ENCODE measurements at regions not wholly inside any gene's neighbourhood (a gene's known extent, or its start where the extent isn't known, plus 50 kb on each side); places are given as distances from the start of the nearest gene placed in this dataset.
A peak's percentile ranks its signal among the peaks of the same experiment; 100 is the strongest.

GRCh38 chr6:39997101-39997635 is 62.9 kb upstream of the MOCS1 start:
- H3K27me3 ChIP-seq = no peaks in the 10 kb centered on the region
- TF ChIP-seq POLR2A (IDR thresholded peaks at IDR 0.05) = no peak
- no peak for TF ChIP-seq POLR2AphosphoS5 (IDR thresholded peaks at IDR 0.05; ENCODE audit: insufficient read depth in 1 of 2, low read depth in 1 of 2)
- no peak for TF ChIP-seq CTCF (IDR thresholded peaks at IDR 0.05)
- H3K36me3 ChIP-seq = no peaks in the 10 kb centered on the region
- DNase-seq (ENCODE audit: extremely low spot score in 2 of 2) = no peak
- peaks cover 5% of the 10 kb centered on the region for H3K9me3 ChIP-seq
- intact Hi-C loops (cut with DNase I) = loop anchor here (10.0 kb wide), 1 partner anchor 308 kb away; no protein-coding TSS in a partner anchor
- no peak overlapping the region for H3K4me3 ChIP-seq
- no peaks in the 10 kb centered on the region for H3K4me1 ChIP-seq
- no peak overlapping the region for H3K27ac ChIP-seq

GRCh38 chr6:39995633-39996032 is 61.4 kb upstream of the MOCS1 start:
- peaks cover 5% of the 10 kb centered on the region for H3K9me3 ChIP-seq
- no peak overlapping the region for H3K4me3 ChIP-seq
- no peaks in the 10 kb centered on the region for H3K27me3 ChIP-seq
- TF ChIP-seq POLR2A (IDR thresholded peaks at IDR 0.05) = no peak
- intact Hi-C loops (cut with DNase I) = loop anchor here (10.0 kb wide), 1 partner anchor 309 kb away; no protein-coding TSS in a partner anchor
- DNase-seq (ENCODE audit: extremely low spot score in 2 of 2) = no peak
- H3K4me1 ChIP-seq = no peaks in the 10 kb centered on the region
- no peaks in the 10 kb centered on the region for H3K36me3 ChIP-seq
- no peak overlapping the region for H3K27ac ChIP-seq

GRCh38 chr6:39992861-39993622 is 58.8 kb upstream of the MOCS1 start:
- DNase-seq (ENCODE audit: extremely low spot score in 2 of 2) = no peak
- intact Hi-C loops (cut with DNase I) = loop anchor here (10.0 kb wide), 1 partner anchor 312 kb away; no protein-coding TSS in a partner anchor
- no peak overlapping the region for H3K4me3 ChIP-seq
- H3K9me3 ChIP-seq = peaks cover 5% of the 10 kb centered on the region
- no peaks in the 10 kb centered on the region for H3K27me3 ChIP-seq
- no peak overlapping the region for H3K27ac ChIP-seq
- TF ChIP-seq CTCF (IDR thresholded peaks at IDR 0.05) = no peak
- peak in 1 of 2 donors; percentile 14 for TF ChIP-seq POLR2AphosphoS5 (IDR thresholded peaks at IDR 0.05; ENCODE audit: insufficient read depth in 1 of 2, low read depth in 1 of 2)
- no peaks in the 10 kb centered on the region for H3K36me3 ChIP-seq
- H3K4me1 ChIP-seq = no peaks in the 10 kb centered on the region
